H9 (cell line): ENCODE measurements at regions not wholly inside any gene's neighbourhood (a gene's known extent, or its start where the extent isn't known, plus 50 kb on each side); places are given as distances from the start of the nearest gene placed in this dataset.

Experiments used
- DNase-seq: peaks from one replicate; pipeline ENCODE4 v3.0.0-alpha.2; 2017
- H2AFZ ChIP-seq: one replicate; pipeline ENCODE4 v1.6.1; 2013; ENCODE audit warnings: mild to moderate bottlenecking, low read length, control low read depth, moderate library complexity
- H2AK5ac ChIP-seq: 2 replicates; pipeline ENCODE4 v1.6.1; 2013; ENCODE audit warnings: low read length, control low read depth, mixed read lengths; ENCODE audit not compliant: insufficient read length
- H2BK120ac ChIP-seq: one replicate; pipeline ENCODE4 v1.6.1; 2013; ENCODE audit warnings: low read depth, mild to moderate bottlenecking, low read length, control low read depth, inconsistent platforms; ENCODE audit not compliant: poor library complexity, severe bottlenecking
- H2BK12ac ChIP-seq: 2 replicates; pipeline ENCODE4 v1.6.1; 2013; ENCODE audit warnings: low read length, control low read depth, mixed read lengths, low read depth; ENCODE audit not compliant: insufficient read length
- H2BK15ac ChIP-seq: 2 replicates; pipeline ENCODE4 v1.6.1; 2013; ENCODE audit warnings: low read depth, low read length, control low read depth
- H2BK20ac ChIP-seq: one replicate; pipeline ENCODE4 v1.6.1; 2013; ENCODE audit warnings: low read depth, mild to moderate bottlenecking, low read length, control low read depth, inconsistent platforms; ENCODE audit not compliant: poor library complexity, severe bottlenecking
- H2BK5ac ChIP-seq: 2 replicates; pipeline ENCODE4 v1.6.1; 2013; ENCODE audit warnings: low read length, control low read depth, mixed read lengths; ENCODE audit not compliant: insufficient read length
- H3K14ac ChIP-seq: 2 replicates; pipeline ENCODE4 v1.6.1; 2013; ENCODE audit warnings: low read length, control low read depth; ENCODE audit not compliant: insufficient read depth
- H3K18ac ChIP-seq: 2 replicates; pipeline ENCODE4 v1.6.1; 2013; ENCODE audit warnings: low read depth, mild to moderate bottlenecking, mixed read lengths, low read length, control low read depth; ENCODE audit not compliant: insufficient read length
- H3K23ac ChIP-seq: 2 replicates; pipeline ENCODE4 v1.6.1; 2013; ENCODE audit warnings: low read length, control low read depth, mixed read lengths, low read depth; ENCODE audit not compliant: insufficient read length
- H3K23me2 ChIP-seq: 2 replicates; pipeline ENCODE4 v1.6.1; 2013; ENCODE audit warnings: low read depth, mild to moderate bottlenecking, mixed read lengths, low read length, control low read depth; ENCODE audit not compliant: insufficient read length, poor library complexity, severe bottlenecking
- H3K27ac ChIP-seq: 2 replicates; pipeline ENCODE4 v1.5.1; 2013; ENCODE audit warnings: low read length, control low read depth, mixed read lengths, low read depth; ENCODE audit not compliant: insufficient read length
- H3K27me3 ChIP-seq: 2 replicates; pipeline ENCODE4 v1.6.1; 2013; ENCODE audit warnings: low read length, control low read depth, inconsistent platforms; ENCODE audit not compliant: insufficient read depth
- H3K4ac ChIP-seq: 2 replicates; pipeline ENCODE4 v1.6.1; 2013; ENCODE audit warnings: low read depth, mild to moderate bottlenecking, control low read depth, inconsistent platforms, low read length, moderate library complexity
- H3K4me1 ChIP-seq: 2 replicates; pipeline ENCODE4 v1.6.1; 2013; ENCODE audit warnings: low read length, control low read depth, inconsistent platforms; ENCODE audit not compliant: insufficient read depth
- H3K4me2 ChIP-seq: 2 replicates; pipeline ENCODE4 v1.6.1; 2013; ENCODE audit warnings: low read length, control low read depth, mixed read lengths; ENCODE audit not compliant: insufficient read length, insufficient read depth
- H3K56ac ChIP-seq: 2 replicates; pipeline ENCODE4 v1.6.1; 2013; ENCODE audit warnings: low read depth, mild to moderate bottlenecking, mixed read lengths, low read length, control low read depth; ENCODE audit not compliant: insufficient read length
- H3K79me1 ChIP-seq: 2 replicates; pipeline ENCODE4 v1.6.1; 2013; ENCODE audit warnings: low read depth, mild to moderate bottlenecking, moderate library complexity, low read length, control low read depth, inconsistent platforms; ENCODE audit not compliant: insufficient read depth, poor library complexity, severe bottlenecking
- H3K79me2 ChIP-seq: 2 replicates; pipeline ENCODE4 v1.6.1; 2013; ENCODE audit warnings: low read length, control low read depth, inconsistent platforms; ENCODE audit not compliant: insufficient read depth
- H3K9ac ChIP-seq: 2 replicates; pipeline ENCODE4 v1.6.1; 2013; ENCODE audit warnings: low read length, control low read depth, mixed read lengths; ENCODE audit not compliant: insufficient read length; ENCODE audit errors: extremely low read depth
- H3K9me3 ChIP-seq: one replicate; pipeline ENCODE4 v1.6.1; 2013; ENCODE audit warnings: low read depth, low read length, inconsistent platforms; ENCODE audit not compliant: control insufficient read depth
- H3T11ph ChIP-seq: one replicate; pipeline ENCODE4 v1.6.1; 2013; ENCODE audit warnings: mild to moderate bottlenecking, low read length, control low read depth, inconsistent platforms
- H4K20me1 ChIP-seq: one replicate; pipeline ENCODE4 v1.6.1; 2013; ENCODE audit not compliant: control insufficient read depth, insufficient read length, insufficient read depth
- H4K5ac ChIP-seq: 2 replicates; pipeline ENCODE4 v1.6.1; 2013; ENCODE audit warnings: low read depth, mild to moderate bottlenecking, mixed read lengths, low read length, control low read depth; ENCODE audit not compliant: insufficient read length
- H4K8ac ChIP-seq: replicated peaks from 2 replicates; pipeline ENCODE4 v1.6.1; 2013; ENCODE audit warnings: low read length, control low read depth, mixed read lengths, low read depth; ENCODE audit not compliant: insufficient read length
- H4K91ac ChIP-seq: 2 replicates; pipeline ENCODE4 v1.6.1; 2013; ENCODE audit warnings: low read depth, mild to moderate bottlenecking, moderate library complexity, mixed read lengths, low read length, control low read depth; ENCODE audit not compliant: insufficient read length
- H3K27ac Mint-ChIP-seq, 3 experiments: 2 replicates in 2 of 3; 3 replicates in 1 of 3; pipeline ENCODE4 v1.8.0; 2020 to 2021; ENCODE audit warnings: mixed read lengths in 3 of 3, mild to moderate bottlenecking in 1 of 3, moderate library complexity in 1 of 3
- H3K27me3 Mint-ChIP-seq: 2 replicates; pipeline ENCODE4 v1.8.0; 2021; ENCODE audit warnings: low read depth, mild to moderate bottlenecking, moderate library complexity, mixed read lengths
- H3K36me3 Mint-ChIP-seq, 3 experiments: 2 replicates in 2 of 3; 3 replicates in 1 of 3; pipeline ENCODE4 v1.8.0; 2020 to 2021; ENCODE audit warnings: low read depth in 3 of 3, mixed read lengths in 3 of 3; ENCODE audit not compliant: insufficient read depth in 1 of 3
- H3K4me1 Mint-ChIP-seq, 2 experiments: 2 replicates each; pipeline ENCODE4 v1.8.0; 2020; ENCODE audit warnings: mixed read lengths in 2 of 2
- H3K4me3 Mint-ChIP-seq, 2 experiments: 2 replicates in 1 of 2; 3 replicates in 1 of 2; pipeline ENCODE4 v1.8.0; 2020 to 2021; ENCODE audit warnings: mild to moderate bottlenecking in 2 of 2, mixed read lengths in 2 of 2, moderate library complexity in 1 of 2
- H3K9me3 Mint-ChIP-seq, 2 experiments: 2 replicates in 1 of 2; 3 replicates in 1 of 2; pipeline ENCODE4 v1.8.0; 2020; ENCODE audit warnings: mild to moderate bottlenecking in 2 of 2, mixed read lengths in 2 of 2, moderate library complexity in 1 of 2
- WGBS: extraction: QIAGEN DNeasy Blood & Tissue Kit; methylation state at CpG from one replicate; pipeline ENCODE4 v1.1.7; 2013; ENCODE audit warnings: missing lambda C conversion rate, low lambda C conversion rate, mixed read lengths; ENCODE audit not compliant: insufficient read length; ENCODE audit errors: extremely low coverage; 5-methylcytosine and 5-hydroxymethylcytosine counted together
- TF ChIP-seq, protein P1 (sequence below): fragments of 200-600 bp; sonication (generic); conservative IDR thresholded peaks from 3 replicates; pipeline ENCODE4 v1.8.0; 2021; ENCODE audit warnings: antibody characterized with exemption, mild to moderate bottlenecking

DNA sequence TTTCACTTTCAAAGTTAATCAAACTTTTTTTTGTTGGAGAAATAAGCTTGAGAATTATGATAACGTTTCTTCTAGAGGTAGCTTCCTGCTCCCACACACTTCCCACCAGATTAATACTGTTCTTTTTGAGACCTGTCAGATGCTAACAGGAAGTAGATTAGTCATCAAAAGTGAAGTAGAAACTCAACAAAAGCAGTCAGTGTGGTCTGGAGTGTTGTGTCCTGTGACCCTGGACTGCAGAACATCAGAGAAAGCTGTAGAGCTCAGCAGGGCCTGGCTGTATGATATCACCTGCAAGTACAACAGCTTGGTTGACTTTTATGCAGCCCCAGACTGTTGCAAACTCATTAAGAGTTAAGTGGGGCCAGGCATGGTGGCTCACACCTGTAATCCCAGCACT is 495.7 kb upstream of the CYLC2 start:
- Histone ChIP-seq H3K79me2 (no peaks in the 10 kb centered on the region), H4K8ac (no peak overlapping the region), H3K4me1 (no peaks in the 10 kb centered on the region), H3T11ph (no peak overlapping the region), H4K91ac (no peak overlapping the region), H3K9ac (no peak overlapping the region), H3K79me1 (no peaks in the 10 kb centered on the region), H2BK5ac (no peak overlapping the region), H2BK20ac (no peak overlapping the region), H3K27me3 (no peaks in the 10 kb centered on the region), H3K23me2 (no peaks in the 10 kb centered on the region), H3K4ac (no peak overlapping the region), H3K4me2 (no peak overlapping the region), H4K5ac (no peak overlapping the region), H2AFZ (no peak overlapping the region), H3K56ac (no peak overlapping the region), H2BK12ac (no peak overlapping the region), H3K9me3 (no peaks in the 10 kb centered on the region), H3K14ac (no peak overlapping the region), H2BK120ac (no peak overlapping the region), H3K27ac (no peak overlapping the region), H4K20me1 (no peaks in the 10 kb centered on the region), H2BK15ac (no peak overlapping the region), H3K18ac (no peak overlapping the region), H3K23ac (no peak overlapping the region), H2AK5ac (no peak overlapping the region)
- TF ChIP-seq, protein P1, sequence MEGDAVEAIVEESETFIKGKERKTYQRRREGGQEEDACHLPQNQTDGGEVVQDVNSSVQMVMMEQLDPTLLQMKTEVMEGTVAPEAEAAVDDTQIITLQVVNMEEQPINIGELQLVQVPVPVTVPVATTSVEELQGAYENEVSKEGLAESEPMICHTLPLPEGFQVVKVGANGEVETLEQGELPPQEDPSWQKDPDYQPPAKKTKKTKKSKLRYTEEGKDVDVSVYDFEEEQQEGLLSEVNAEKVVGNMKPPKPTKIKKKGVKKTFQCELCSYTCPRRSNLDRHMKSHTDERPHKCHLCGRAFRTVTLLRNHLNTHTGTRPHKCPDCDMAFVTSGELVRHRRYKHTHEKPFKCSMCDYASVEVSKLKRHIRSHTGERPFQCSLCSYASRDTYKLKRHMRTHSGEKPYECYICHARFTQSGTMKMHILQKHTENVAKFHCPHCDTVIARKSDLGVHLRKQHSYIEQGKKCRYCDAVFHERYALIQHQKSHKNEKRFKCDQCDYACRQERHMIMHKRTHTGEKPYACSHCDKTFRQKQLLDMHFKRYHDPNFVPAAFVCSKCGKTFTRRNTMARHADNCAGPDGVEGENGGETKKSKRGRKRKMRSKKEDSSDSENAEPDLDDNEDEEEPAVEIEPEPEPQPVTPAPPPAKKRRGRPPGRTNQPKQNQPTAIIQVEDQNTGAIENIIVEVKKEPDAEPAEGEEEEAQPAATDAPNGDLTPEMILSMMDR, result no peak
- no peak overlapping the region for H3K27ac Mint-ChIP-seq
- no CpG with 5 or more reads among the region's 1 CpG for WGBS
- no peak for DNase-seq
- no peaks in the 10 kb centered on the region for H3K36me3 Mint-ChIP-seq
- 0 out of 5 replicates have a peak, but pooled peaks cover 2 to 3% of the 10 kb centered on the region in 2 experiments for H3K9me3 Mint-ChIP-seq
- H3K4me3 Mint-ChIP-seq, result no peak overlapping the region
- H3K27me3 Mint-ChIP-seq, result no peaks in the 10 kb centered on the region
- peaks cover 4 to 6% of the 10 kb centered on the region in 2 experiments; a peak in 2 of 4 replicates for H3K4me1 Mint-ChIP-seq
